HG03095 (cell line): ENCODE measurements at regions not wholly inside any gene's neighbourhood (a gene's known extent, or its start where the extent isn't known, plus 50 kb on each side); places are given as distances from the start of the nearest gene placed in this dataset.
"Not testable (repeated sequence)": the region's sequence is repeated elsewhere in the genome, so short reads cannot be mapped to it uniquely, and the experiment has no call there.

Experiments
- ATAC-seq: cut with Tn5 transposase; IDR thresholded peaks from one replicate; pipeline ENCODE4 v1.9.1; 2021; ENCODE audit warnings: moderate library complexity; ENCODE audit not compliant: unreplicated experiment

DNA sequence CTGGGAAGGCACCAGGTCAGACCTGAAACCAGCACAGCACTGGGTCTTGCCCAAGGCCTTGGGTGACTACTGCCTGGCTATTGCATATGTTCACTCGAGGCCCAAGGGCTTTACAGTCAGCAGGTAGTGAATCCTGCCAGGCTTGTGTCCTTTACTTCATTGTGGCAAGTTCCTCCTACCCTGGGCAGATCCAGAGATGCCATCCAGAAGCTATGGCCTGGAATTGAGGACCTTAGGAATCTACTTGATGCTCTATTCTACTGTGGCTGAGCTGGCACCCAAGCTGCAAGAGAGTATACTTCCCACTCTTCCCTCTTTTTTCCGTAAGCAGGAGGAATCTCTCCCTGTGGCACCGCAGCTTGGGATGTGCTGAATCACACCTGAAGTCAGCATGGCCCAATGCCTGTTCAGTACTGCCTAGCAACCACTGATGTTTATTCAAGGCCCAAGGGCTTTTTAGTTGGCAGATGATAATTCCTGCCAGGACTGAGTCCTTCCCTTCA, 246.7 kb upstream of the CTBP2 start:
- no peak for ATAC-seq

DNA sequence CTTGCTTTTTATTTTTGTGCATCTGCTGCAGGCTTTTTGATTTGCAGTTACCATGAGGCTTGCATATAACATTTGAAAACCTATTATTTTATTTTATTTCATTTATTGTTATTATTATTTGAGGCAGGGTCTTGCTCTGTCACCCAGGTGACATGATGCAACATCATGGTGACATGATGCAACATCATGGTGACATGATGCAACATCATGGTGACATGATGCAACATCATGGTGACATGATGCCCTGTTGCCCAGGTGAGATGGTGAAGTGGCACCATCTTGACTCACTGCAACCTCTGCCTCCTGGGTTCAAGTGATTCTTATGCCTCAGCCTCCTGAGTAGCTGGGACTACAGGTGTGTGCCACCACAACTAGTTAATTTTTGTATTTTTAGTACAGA, 244.5 kb upstream of the CTBP2 start:
- ATAC-seq = not testable (repeated sequence)

DNA sequence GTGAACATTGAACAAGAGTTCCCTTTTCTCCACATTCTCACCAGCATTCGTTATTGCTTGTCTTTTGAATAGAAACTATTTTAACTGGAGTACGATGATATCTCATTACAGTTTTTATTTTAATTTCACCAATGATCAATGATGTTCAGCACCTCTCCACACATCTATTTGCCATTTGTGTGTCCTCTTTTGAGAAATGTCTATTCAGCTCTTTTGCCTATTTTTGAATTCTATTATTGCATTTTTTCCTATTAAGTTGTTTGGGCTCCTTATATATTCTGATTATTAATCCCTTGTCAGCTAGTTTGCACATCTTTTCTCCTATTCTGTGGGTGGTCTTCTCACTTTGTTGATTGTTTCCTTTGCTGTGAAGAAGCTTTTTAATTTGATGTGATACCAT, 241.1 kb upstream of the CTBP2 start:
- ATAC-seq = no peak

DNA sequence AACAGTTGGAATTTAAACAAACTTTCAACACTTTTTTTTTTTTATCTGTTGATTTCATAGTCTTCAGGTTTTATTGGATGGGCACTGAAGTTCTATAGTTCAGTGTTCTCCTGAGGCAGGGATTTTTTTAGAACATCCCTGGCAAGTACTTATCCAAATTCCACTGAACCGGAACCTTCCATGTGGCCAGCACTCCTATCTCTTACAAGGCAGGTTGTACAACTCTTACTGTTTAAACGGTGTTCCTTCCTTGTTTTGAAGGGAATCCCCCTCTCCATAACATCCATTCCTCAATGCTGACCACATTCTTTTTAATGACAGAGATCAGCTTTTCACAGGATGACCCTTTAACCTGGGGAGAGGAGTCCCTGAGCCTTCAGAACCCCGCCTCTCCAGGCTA, 238.9 kb upstream of the CTBP2 start:
- ATAC-seq = no peak

DNA sequence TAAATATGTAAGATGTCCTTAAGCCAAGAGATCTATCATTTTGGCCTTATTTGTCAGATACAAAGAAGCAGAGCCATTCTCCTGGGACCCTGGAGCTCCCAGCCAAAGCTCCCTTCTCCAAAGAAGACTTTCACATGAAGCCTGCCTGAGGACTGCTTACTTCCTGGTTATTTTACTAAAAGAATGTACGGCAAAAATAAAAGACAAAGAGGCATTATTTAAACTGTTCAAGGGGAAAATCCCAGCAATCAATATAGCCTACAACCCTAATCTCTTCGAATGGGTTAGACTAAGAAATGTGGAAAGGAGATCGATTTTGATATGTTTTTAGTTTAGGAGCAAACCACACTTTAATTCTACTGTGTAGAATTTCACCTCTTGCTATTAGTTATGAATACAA, 237.9 kb upstream of the CTBP2 start:
- ATAC-seq = no peak

DNA sequence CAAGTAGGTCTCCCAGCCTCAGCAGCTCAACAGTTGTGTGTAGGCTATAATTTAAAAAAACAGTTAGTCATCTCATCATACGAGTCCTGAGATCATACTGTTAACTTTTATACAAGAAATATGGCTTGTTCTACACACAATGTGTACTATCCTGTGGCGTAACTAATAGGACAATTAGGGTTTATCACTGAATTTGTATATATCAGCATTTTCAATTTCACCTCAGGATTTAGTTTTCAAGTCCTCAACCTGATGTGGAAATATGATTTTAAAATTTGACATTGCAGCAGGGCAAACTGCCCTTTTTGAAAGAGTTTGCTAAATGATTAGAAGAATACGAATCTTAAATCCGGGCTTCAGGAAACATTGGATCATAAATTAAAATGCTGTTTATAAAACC, 237.2 kb upstream of the CTBP2 start:
- no peak for ATAC-seq

DNA sequence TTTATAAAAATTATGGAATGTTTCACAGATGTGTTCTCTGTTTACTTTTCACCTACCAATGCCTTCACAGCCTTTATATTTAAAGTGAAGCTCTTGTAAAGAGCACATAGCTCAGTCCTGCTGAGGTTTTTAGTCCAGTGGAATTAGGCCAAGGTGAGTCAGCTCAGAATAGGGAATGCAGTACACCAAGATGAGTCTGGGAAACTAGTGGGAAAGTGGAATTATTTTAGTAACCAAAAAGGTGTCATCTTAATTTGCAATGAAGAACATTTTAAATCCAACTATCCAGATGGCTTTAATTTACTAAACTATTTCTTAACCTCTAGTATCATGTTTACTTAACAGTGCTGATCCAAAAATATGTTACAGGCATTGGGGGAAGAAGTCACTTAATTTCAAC, 236.3 kb upstream of the CTBP2 start:
- ATAC-seq = no peak

DNA sequence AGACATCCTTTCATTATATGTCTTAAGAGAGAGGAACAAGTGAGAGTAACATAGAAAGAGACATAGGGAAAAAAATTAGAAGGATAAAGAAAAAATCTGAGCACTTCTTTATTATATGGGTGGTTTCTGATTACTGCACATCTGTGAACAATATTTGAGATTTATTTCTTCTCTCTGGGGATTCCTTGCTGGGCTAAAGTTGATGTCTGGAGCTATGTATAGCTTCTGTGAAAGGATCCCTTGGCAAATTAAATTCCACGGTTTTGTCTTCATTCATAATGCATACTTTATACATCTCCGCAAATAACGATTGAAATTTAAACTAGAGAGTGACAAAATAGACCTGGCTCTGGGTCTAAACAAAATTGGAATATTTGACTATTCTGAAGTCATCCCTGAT, 232.2 kb upstream of the CTBP2 start:
- ATAC-seq = no peak

DNA sequence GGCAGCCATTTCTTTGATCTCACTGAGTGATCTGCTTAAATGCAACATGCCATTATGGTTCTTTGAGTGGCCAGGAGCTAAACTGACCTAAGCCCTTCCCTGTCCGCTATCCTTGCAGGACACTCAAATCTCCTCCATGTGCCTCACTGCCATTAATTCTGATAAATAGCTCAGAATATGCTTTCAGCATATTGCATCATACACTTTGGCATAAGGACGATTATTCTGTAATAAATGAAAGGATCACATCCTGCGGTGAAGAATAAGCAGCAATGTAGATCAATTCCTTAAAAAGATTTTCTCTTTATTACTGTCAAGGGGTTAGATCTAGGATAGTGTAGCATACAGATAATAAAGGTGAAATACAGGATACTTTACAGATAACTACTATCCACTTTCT, 231.8 kb upstream of the CTBP2 start:
- no peak for ATAC-seq

DNA sequence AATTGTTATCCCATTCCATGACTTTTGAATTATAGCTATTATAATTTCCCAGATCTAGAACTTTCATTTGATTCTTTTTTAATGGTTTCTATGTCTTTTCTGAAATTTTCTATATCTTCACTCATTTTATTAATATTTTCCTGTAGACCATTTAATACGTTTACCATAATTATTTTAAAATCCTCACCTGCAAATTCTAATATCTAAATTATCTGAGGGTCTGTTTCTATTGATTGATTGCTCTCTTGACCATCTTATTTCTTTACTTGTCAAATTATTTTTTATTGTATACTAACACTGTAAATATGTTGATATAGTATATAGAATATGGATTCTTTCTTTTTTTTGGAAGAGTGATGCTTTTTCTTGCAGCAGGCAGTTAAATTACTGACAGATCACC, 229.3 kb upstream of the CTBP2 start:
- no peak for ATAC-seq

DNA sequence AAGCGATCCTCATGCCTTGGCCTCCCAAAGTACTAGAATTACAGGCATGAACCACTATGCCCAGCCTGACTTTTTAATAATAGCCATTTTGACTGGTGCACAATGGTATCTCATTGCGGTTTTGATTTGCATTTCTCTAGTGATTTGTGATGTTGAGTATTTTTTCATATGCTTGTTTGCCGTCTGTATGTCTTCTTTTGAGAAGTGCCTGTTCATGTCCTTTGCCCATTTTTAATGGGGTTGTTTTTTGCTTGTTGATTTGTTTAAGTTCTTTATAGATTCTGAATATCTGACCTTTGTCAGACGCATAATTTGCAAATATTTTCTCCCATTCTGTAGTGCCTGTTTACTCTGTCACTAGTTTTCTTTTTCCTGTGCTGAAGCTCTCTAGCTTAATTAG, 219.2 kb upstream of the CTBP2 start:
- ATAC-seq = no peak

DNA sequence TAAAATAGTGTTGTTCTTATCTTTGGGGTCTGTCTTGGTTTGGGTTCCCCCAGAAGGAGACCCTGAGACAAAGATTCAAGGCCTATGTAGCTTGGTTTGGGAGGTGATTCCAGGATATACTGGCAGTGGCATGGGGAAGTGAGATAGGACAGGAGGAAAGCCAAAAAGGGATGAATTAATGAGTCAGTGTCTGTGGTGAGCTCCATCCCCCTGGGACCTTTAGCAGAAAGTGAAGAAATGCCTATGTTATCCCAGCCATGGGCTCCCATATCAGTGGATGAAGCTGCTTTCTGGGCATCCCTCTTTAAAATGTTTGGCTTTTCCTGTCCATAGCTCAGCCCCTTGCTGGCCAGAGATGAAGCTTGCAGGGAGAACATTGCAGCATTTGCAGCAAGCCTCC, 217.0 kb upstream of the CTBP2 start:
- no peak for ATAC-seq

DNA sequence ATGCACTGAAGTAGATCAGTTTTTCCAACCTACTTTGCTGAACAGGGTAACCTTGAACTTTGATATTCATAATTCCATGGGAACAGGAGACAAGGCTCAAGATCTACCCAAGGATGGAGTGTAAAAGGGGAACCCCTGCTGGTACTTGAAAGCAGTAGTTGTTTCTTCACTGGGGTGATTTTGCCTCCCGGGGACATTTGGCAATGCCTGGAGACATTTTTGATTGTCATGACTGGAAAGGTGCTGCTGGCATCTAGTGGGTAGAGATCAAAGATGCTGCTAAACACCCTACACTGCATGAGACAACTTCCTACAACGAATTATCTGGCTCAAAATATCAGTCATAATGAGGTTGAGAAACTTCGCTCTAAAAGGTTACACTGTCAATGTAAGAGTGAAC, 214.8 kb upstream of the CTBP2 start:
- ATAC-seq = no peak

DNA sequence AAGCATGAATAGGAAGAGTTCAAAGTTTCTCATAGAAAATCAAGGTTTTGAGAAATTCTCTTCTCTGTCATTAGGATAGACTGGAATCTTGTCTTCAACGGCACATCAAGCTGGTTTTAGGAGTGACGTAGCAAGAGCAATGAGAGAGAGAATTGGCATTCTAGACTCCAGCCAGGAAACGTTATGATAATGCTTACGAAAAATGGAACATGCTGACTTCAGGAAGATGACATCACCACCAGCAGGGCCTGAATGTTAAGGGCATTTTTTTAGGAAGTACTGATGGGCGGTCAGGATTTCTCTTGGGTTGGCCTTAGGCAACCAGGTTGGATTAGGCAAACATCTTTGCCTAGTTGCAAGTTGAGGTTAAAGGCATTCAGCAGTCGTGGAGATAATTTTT, 213.2 kb upstream of the CTBP2 start:
- ATAC-seq = no peak

DNA sequence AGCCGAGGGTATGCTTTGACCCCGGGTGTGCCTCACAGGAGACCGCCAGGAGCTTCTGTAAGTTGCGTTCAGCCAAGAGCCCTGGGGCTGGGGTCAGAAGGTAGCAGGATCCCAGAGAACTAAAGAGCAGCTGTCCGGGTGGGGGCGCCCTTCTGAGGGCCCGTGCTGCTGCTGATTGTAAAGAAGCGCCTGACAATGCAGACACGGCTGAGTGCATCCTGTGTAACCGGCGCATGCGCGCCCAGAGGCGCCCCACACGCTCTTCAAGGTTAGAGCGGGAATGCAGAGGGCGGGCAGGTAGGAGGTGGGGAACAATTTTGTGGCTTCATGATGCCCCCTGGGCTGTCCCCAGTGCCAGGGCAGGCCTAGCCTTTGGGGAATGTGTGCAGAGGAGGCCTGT, 210.2 kb upstream of the CTBP2 start:
- ATAC-seq = no peak

DNA sequence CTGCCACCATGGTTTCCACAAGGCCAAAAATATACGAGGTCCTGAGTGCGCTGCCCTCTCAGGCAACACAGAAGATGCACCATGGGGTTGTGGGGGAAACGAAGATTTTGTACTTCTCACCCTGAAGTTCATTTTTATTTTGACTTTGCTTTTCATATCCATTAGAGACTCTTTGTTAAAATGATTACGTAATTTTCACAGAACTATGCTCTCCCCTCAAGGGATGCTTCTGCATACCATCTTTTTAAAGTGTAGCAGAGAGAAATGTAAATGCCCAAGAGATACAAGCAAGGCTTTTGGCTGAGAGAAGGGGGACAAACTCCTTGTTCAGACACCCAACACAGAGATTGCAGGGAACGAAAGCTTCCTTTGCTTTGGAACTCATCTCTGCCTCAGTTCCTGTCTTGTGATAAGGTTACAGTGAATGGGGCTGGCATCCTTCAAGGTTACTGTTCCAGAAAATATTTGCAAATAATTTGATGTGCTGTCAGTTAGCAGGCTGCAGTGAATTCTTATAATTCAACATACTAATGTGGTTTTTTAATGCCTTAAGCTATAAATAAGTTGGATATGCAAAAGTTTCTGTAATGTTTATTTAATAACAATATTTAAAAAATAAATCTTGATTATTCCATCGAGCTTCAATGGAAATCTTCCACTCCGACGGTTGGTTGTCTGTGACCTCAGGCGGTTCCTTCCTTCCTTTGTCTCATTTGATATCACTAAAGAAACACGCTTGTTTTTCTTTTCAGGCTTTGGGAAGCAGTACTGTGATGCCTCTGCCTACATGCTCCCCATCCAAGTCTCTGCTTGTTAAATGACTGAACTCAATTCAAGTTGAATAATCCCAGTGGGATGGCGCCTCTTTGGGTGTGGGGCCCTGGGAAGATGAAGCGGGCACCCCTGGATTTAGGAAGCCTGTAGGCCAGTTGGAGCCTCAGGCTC, 209.3 kb upstream of the CTBP2 start:
- ATAC-seq = no peak

DNA sequence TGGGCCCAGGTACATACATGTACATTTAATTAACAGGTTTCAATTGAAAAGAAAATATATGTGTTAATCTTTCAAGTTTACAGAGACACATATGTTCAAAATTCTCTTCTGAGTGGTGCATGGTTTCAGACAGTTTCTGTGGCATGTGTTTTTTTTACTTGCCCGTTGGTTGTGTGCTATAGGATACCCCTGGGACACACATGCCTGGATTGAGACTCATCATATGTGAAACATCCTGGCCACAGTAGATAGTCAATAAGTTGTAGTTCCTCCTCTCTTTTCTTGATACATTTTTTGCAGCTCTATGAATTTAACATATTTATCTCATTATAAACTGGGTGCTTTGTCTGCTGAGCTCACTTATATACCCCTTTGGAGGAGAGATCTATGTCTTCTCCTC, 207.8 kb upstream of the CTBP2 start:
- ATAC-seq = no peak

DNA sequence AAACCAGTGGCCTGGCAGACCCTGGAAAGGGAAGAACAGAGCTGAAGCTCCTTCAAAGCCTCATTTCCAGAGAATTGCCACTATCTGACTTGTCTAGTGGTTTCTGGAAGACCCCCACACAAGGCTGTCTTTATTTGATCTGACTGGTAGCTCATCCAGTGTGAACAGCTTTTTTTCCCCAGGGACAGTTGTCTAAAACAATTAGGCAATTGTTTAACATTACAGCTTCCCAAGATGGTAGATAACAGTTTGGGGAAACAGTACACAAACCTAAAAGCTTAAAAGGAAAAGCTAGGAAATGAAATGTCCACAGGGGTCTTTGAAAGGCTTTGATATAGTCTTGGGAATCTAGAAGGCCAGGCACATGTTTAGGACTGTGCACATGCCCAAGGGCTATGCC, 203.4 kb upstream of the CTBP2 start:
- no peak for ATAC-seq

DNA sequence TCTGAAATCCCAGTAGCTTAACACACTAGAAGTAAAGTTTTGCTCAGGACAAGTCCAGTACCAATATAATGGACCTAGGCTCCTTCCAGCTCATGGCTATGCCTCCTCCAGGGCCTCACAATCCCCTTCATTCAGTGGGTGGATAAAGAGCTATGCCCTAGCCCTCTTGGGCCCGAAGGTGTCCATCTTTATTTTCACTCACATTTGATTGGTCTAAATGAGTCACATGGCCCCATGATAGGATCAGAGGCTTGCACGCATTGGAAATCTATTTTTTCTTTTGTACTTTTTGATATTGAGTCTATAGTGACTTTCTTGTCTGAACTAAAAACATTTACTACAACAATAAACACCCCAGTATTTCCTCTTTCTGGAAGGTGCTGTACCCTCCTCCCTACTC, 202.6 kb upstream of the CTBP2 start:
- ATAC-seq = no peak

DNA sequence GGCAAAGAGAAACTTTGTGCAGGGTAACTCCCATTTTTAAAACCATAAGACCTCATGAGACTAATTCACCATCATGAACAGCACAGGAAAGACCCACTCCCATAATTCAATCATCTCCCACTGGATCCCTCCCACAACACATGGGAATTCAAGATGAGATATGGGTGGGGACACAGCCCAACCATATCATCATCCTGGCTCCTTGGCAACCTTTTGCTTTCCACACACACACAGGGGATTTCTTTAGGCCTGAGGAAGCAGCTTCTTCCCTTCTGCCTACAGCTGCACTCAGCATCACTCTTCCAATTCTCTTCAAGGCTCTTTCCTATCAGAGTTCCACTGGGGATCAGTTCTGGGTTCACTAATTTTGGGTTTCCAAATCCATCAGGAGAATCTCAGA, 199.0 kb upstream of the CTBP2 start:
- no peak for ATAC-seq

DNA sequence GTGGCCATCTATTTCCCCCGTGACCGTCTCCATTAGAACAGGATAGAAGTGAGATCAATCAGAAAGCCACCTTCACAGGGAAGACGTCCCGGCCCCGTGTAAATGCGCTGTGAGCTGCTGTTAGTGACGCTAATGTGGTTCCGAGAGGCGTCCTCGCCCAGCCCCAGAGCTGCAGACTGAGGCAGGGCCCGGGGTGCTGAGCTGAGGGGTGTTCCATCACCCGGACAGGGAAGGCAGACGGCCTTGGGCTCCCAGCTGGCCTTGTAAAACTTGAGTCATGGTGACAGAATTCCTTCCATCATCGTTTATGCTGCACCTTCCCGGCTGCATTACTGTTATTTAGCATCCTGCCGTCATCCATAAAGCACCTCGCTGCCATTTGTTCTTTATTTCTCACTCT, 195.3 kb upstream of the CTBP2 start:
- ATAC-seq = no peak

DNA sequence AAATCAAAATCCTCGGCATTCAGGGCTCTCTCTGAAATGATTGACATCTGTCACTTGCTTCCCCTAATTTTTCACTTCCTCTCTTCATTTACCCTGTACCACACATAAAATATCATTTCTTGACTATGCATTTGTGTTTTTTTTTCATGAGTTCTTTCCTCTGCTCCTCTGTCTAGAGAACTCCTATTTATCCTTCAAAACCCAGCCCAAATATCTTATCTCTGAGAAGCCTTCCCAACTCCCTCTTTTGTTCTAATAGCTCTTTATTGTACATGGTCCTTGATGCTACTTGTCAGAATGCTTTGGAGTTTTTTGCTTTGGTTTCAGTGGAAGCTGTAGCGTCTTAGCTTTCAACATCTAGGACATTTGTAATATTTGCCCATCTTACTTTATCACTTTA, 190.2 kb upstream of the CTBP2 start:
- no peak for ATAC-seq

DNA sequence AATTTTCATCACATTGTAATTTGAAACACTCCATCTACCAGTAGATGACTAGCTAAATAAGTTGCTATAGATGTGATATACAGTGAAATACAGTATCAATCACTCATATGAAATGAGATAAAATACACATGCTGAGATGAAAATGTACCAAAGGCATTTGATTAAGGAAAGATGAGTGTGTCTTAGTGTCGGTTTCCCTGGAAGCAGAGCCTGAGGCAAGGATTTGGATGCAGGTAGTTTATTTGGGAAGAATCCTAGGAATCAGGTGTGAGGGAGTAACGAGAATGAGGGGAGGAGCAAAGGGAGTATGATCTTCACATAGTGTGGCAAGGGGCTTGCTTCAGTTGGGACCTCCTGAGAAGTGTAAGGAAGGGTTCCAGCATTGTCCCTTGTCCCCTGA, 188.2 kb upstream of the CTBP2 start:
- no peak for ATAC-seq
